IPS-18a (cell line): ENCODE measurements at regions not wholly inside any gene's neighbourhood (a gene's known extent, or its start where the extent isn't known, plus 50 kb on each side); places are given as distances from the start of the nearest gene placed in this dataset.

Experiments used
- H3K27ac ChIP-seq: one replicate; pipeline ENCODE4 v1.5.1; 2013; ENCODE audit warnings: low read length
- H3K27me3 ChIP-seq: one replicate; pipeline ENCODE4 v1.6.1; 2013; ENCODE audit warnings: mild to moderate bottlenecking, low read length; ENCODE audit not compliant: control insufficient read depth, insufficient read depth
- H3K36me3 ChIP-seq: one replicate; pipeline ENCODE4 v1.6.1; 2013; ENCODE audit warnings: low read depth, low read length; ENCODE audit not compliant: control insufficient read depth
- H3K4me1 ChIP-seq: one replicate; pipeline ENCODE4 v1.6.1; 2013; ENCODE audit warnings: low read depth, low read length; ENCODE audit not compliant: control insufficient read depth
- H3K4me3 ChIP-seq: one replicate; pipeline ENCODE4 v1.5.1; 2013; ENCODE audit warnings: low read length
- H3K9ac ChIP-seq: one replicate; pipeline ENCODE4 v1.6.1; 2013; ENCODE audit warnings: mild to moderate bottlenecking, low read length, moderate library complexity
- H3K9me3 ChIP-seq: one replicate; pipeline ENCODE4 v1.6.1; 2013; ENCODE audit warnings: low read depth, low read length; ENCODE audit not compliant: control insufficient read depth

DNA sequence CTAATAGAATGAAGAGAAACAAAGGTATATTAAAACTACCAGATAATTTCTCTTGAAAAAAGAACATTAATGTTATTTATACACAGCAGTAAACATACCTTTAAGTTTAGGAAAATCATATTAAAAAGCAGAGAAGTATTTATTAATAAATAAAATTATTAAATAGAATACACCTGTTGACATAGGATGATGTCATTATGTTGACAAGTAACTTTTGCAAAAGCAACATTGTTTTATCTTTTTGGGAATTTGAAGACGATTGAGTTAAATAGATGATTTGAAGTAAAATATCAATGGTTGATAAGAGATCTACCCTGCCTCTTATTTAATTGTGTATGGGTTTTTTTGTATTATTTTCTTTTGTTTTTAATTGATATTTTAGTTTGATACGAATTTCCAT is 711.1 kb upstream of the NUDT12 start:
- H3K36me3 ChIP-seq: no peaks in the 10 kb centered on the region
- no peak overlapping the region for H3K27ac ChIP-seq
- no peaks in the 10 kb centered on the region for H3K4me1 ChIP-seq
- H3K27me3 ChIP-seq: no peaks in the 10 kb centered on the region
- no peak overlapping the region for H3K4me3 ChIP-seq
- no peaks in the 10 kb centered on the region for H3K9me3 ChIP-seq
- no peak overlapping the region for H3K9ac ChIP-seq

GRCh38 chr5:104267320-104268015 is 704.9 kb upstream of the NUDT12 start:
- H3K9me3 ChIP-seq: no peaks in the 10 kb centered on the region
- no peaks in the 10 kb centered on the region for H3K36me3 ChIP-seq
- no peaks in the 10 kb centered on the region for H3K27me3 ChIP-seq
- peak overlapping the region; percentile 4 for H3K27ac ChIP-seq
- peaks cover 15% of the 10 kb centered on the region for H3K4me1 ChIP-seq
- no peak overlapping the region for H3K9ac ChIP-seq
- H3K4me3 ChIP-seq: no peak overlapping the region

- Histone ChIP-seq H3K9ac (no peak overlapping the region), H3K9me3 (no peaks in the 10 kb centered on the region), H3K27ac (no peak overlapping the region), H3K36me3 (no peaks in the 10 kb centered on the region), H3K27me3 (no peaks in the 10 kb centered on the region), H3K4me3 (no peak overlapping the region), H3K4me1 (peaks cover 15% of the 10 kb centered on the region)
Observed at GRCh38 chr5:104266161-104266560, 703.6 kb upstream of the NUDT12 start.

DNA sequence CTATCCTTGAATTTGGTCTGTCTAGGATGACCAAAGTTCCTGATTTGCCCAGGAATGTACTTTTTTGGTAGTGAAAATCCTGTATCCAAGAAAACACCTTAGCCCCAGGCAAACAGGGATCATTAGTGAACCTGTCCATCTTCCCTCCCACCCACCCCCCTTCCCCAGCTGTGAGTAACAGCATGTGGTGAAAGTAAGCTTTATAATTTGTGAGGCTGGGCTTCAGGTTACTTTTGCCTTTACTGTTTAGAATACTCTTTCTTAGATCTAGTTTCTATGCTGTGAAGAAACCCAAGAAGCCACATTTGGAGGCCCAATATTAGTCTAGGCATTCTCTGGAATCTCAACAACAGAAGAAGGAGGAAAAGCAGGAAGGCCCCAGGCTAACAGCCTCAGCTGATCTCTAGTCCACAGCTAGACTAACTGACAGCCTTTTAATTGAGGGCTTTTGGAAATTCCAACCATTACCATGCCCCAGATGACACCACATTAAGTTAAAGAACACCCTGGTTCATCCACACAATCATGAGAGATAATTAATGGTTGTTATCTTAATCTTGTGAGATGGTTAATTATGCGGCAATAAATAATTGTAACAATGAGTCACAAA is 703.0 kb upstream of the NUDT12 start:
- peaks cover 15% of the 10 kb centered on the region for H3K4me1 ChIP-seq
- H3K9ac ChIP-seq: no peak overlapping the region
- no peaks in the 10 kb centered on the region for H3K27me3 ChIP-seq
- no peaks in the 10 kb centered on the region for H3K9me3 ChIP-seq
- no peak overlapping the region for H3K4me3 ChIP-seq
- H3K27ac ChIP-seq: no peak overlapping the region
- no peaks in the 10 kb centered on the region for H3K36me3 ChIP-seq

DNA sequence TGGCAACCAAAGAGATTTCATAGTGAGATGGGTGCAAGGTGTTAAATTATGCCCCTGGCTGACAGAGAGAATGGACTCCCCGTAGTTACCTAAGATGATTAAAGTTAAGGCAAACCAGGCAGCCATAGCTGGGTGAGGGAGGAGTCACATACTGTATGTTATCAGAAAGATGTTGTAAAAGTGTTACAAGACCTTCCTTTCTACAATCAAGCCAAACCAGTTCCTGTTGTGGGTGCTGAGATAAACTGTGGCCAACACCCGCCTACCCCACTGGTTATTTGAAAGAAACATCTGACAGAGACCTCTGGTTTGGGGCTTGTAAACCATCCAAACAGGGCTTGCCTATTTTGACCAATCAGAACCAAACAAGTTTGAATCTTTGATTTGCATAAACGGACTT is 684.7 kb upstream of the NUDT12 start:
- Histone ChIP-seq H3K4me3 (no peak overlapping the region), H3K9ac (no peak overlapping the region), H3K27me3 (no peaks in the 10 kb centered on the region), H3K27ac (no peak overlapping the region), H3K36me3 (no peaks in the 10 kb centered on the region), H3K4me1 (no peaks in the 10 kb centered on the region), H3K9me3 (no peaks in the 10 kb centered on the region)

- no peaks in the 10 kb centered on the region for H3K9me3 ChIP-seq
- H3K4me1 ChIP-seq: no peaks in the 10 kb centered on the region
- H3K4me3 ChIP-seq: no peak overlapping the region
- H3K27ac ChIP-seq: no peak overlapping the region
- no peak overlapping the region for H3K9ac ChIP-seq
- H3K27me3 ChIP-seq: no peaks in the 10 kb centered on the region
- no peaks in the 10 kb centered on the region for H3K36me3 ChIP-seq
Observed at GRCh38 chr5:104241046-104241445, 678.5 kb upstream of the NUDT12 start.

GRCh38 chr5:104237586-104237985 is 675.0 kb upstream of the NUDT12 start:
- H3K4me1 ChIP-seq: no peaks in the 10 kb centered on the region
- H3K9ac ChIP-seq: no peak overlapping the region
- H3K9me3 ChIP-seq: no peaks in the 10 kb centered on the region
- H3K27me3 ChIP-seq: no peaks in the 10 kb centered on the region
- no peaks in the 10 kb centered on the region for H3K36me3 ChIP-seq
- no peak overlapping the region for H3K27ac ChIP-seq
- no peak overlapping the region for H3K4me3 ChIP-seq

DNA sequence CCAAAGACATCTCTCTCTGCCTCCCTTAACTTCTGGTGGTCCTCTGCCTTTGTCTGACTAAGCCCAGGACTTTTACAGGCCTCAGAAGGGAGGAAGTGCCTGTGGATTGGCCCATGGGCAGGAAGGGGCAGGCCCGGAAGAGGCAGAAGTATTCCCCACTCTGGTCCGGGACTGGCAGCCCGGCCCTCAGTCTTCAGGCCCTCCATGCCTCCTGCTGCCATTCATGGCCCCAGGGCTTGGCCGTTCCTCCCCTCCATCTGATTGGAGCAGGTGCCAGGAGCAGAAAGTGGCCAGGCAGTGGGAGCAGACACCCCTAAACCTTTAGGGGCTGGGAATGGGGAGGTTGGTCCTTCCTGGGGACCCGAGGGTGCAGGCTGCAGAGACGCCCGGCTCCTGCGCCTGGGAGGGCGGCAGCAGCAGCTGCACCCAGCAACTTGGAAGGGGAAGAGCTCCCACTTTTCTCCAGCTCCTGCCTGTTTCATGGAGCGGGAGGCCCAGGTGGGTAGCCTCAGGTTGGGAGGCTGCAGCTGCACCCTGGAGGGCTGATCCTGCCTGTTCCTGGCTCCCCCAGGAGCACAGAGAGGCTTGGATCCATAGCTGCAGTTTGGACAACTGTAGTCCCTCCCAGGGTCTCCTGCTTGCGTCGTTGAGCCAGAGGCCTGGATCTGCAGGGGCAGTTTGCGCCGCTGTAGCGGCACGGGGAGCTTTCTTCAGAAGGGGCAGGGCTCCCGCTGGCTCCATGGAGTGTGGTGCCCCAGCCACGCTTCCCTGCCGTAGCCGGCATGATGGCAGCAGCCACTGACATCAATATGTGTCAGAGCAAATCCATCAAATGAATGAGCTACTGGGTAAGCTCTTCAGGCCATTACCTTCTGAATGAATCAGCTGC is 661.5 kb upstream of the NUDT12 start:
- Histone ChIP-seq H3K27ac (no peak overlapping the region), H3K4me3 (no peak overlapping the region), H3K9ac (no peak overlapping the region)

GRCh38 chr5:104218200-104218599 is 655.6 kb upstream of the NUDT12 start:
- Histone ChIP-seq H3K4me1 (no peaks in the 10 kb centered on the region), H3K9ac (no peak overlapping the region), H3K9me3 (no peaks in the 10 kb centered on the region), H3K27ac (no peak overlapping the region), H3K27me3 (no peaks in the 10 kb centered on the region), H3K4me3 (no peak overlapping the region), H3K36me3 (no peaks in the 10 kb centered on the region)

More for the DNA sequence above, 661.5 kb upstream of the NUDT12 start:
- H3K9me3 ChIP-seq: no peaks in the 10 kb centered on the region
- no peaks in the 10 kb centered on the region for H3K36me3 ChIP-seq
- no peaks in the 10 kb centered on the region for H3K4me1 ChIP-seq
- H3K27me3 ChIP-seq: no peaks in the 10 kb centered on the region

DNA sequence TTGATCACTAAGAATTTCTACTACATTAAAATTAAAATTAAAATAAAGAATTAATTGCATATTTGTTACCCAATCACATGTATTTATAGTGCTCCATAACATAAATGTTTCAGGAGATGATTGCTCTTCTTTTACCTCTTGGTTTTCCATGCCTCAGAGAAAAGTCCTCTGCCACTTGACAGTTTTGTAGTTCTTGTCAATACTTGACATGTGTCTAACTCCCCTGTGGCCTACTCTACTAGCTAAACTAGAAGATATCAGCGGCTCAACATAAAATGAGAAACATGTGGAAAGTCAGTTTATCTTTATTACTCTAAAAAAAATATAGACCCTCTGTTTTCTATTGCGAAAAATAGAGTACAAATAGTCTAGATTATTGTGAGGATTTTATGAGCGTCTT is 650.6 kb upstream of the NUDT12 start:
- Histone ChIP-seq H3K4me1 (no peaks in the 10 kb centered on the region), H3K27ac (no peak overlapping the region), H3K4me3 (no peak overlapping the region), H3K9ac (no peak overlapping the region), H3K27me3 (no peaks in the 10 kb centered on the region), H3K36me3 (no peaks in the 10 kb centered on the region), H3K9me3 (no peaks in the 10 kb centered on the region)

DNA sequence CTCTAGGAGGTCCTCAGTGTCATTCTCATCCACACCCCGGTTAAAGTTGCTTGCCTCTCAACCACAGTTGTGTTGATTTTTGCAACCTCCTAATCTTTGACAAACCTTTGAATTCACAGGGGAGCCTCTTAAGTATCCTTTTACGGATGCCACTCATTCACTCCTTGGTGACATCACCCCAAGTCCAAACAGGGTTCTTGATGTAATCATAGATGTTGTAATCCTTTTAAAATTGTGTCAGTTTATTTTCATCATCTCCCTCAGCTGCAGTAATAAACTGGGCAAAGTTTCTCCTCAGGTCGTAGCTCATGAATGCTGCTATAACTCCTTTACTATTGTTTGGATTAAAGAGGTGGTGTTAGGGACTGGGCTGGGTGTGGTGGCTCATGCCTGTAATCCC is 637.2 kb upstream of the NUDT12 start:
- no peaks in the 10 kb centered on the region for H3K4me1 ChIP-seq
- H3K27ac ChIP-seq: no peak overlapping the region
- H3K9ac ChIP-seq: no peak overlapping the region
- H3K36me3 ChIP-seq: no peaks in the 10 kb centered on the region
- H3K9me3 ChIP-seq: no peaks in the 10 kb centered on the region
- no peak overlapping the region for H3K4me3 ChIP-seq
- H3K27me3 ChIP-seq: no peaks in the 10 kb centered on the region
